CD4-positive, alpha-beta T cell treated with Interleukin-6 at 100 ng/mL for 8 hours (primary cell): ENCODE measurements at regions not wholly inside any gene's neighbourhood (a gene's known extent, or its start where the extent isn't known, plus 50 kb on each side); places are given as distances from the start of the nearest gene placed in this dataset.

ENCODE experiments used
- DNase-seq: peaks from one replicate; pipeline ENCODE4 v3.0.0-alpha.2; 2020; ENCODE audit warnings: mixed read lengths, low spot score

- no peak for DNase-seq
Observed at GRCh38 chr12:76707772-76708171, 56.1 kb upstream of the ZDHHC17 start.

- no peak for DNase-seq
Observed at GRCh38 chr12:76708296-76708695, 55.6 kb upstream of the ZDHHC17 start.

- DNase-seq = no peak
Observed at GRCh38 chr12:76711241-76711640, 52.7 kb upstream of the ZDHHC17 start.

DNA sequence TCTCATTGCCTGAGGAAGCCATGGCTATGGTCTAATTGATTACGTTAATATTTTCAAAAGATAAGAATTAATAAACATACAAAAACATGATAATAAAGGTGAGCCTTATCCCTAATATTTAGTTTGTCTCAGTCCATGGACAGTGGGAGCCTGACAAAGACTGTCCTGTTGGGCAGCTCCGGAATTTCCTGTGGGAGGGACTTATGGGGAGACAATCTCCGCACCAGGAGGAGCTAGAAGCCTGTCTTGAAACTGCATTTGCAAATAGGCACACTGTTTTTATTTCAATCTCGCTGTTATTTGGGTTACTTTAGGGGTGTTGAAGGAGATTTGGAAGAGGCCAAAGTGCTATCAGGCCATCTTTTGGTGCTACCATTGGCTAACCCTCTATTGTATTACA is 50.8 kb upstream of the ZDHHC17 start:
- no peak for DNase-seq

- DNase-seq = no peak
Observed at GRCh38 chr12:76713986-76714385, 49.9 kb upstream of the ZDHHC17 start.
